Gastroesophageal sphincter (tissue), 4 donors: ENCODE measurements at regions not wholly inside any gene's neighbourhood (a gene's known extent, or its start where the extent isn't known, plus 50 kb on each side); places are given as distances from the start of the nearest gene placed in this dataset.
"Not testable (repeated sequence)": the region's sequence is repeated elsewhere in the genome, so short reads cannot be mapped to it uniquely, and the experiment has no call there.

Source experiments
- ATAC-seq: fragments of 150-250 bp; one replicate; pipeline ENCODE4 v1.9.1; 2016; ENCODE audit warnings: mild to moderate bottlenecking, moderate library complexity
- H3K27ac ChIP-seq, 4 donors: fragments of 200-600 bp; sonication (generic) in 3 of 4; 1 replicate in 3 of 4; 2 replicates in 1 of 4; pipeline ENCODE4 v1.5.1; 2016 to 2019
- H3K27me3 ChIP-seq: fragments of 200-600 bp; sonication (generic); one replicate; pipeline ENCODE4 v1.5.1; 2019
- H3K36me3 ChIP-seq, 2 donors: fragments of 200-600 bp; sonication (generic); one replicate each; pipeline ENCODE4 v1.5.1; 2019; ENCODE audit warnings: control low read depth in 1 of 2
- H3K4me1 ChIP-seq, 3 donors: fragments of 200-600 bp; sonication (generic); 1 replicate in 2 of 3; 2 replicates in 1 of 3; pipeline ENCODE4 v1.5.1; 2016 to 2019; ENCODE audit warnings: control low read depth in 2 of 3
- H3K4me3 ChIP-seq, 2 donors: fragments of 200-600 bp; sonication (generic); one replicate each; pipeline ENCODE4 v1.5.1; 2019; ENCODE audit warnings: mild to moderate bottlenecking in 1 of 2, moderate library complexity in 1 of 2
- H3K9me3 ChIP-seq, 3 donors: fragments of 200-600 bp; sonication (generic); one replicate each; pipeline ENCODE4 v1.5.1; 2017 to 2019; ENCODE audit warnings: control low read depth in 2 of 3
- CTCF ChIP-seq, 4 experiments: fragments of 200-600 bp in 2 of 4; fragments of 450-650 bp in 2 of 4; sonication (generic) in 1 of 4; IDR thresholded peaks; one replicate each; pipeline ENCODE4 v1.5.1; 2017 to 2019; ENCODE audit warnings: antibody characterized with exemption in 4 of 4, mild to moderate bottlenecking in 2 of 4, moderate library complexity in 2 of 4
- EP300 ChIP-seq: sonication (generic); formaldehyde crosslinking; IDR thresholded peaks from one replicate; pipeline ENCODE4 v1.6.1; 2017; ENCODE audit warnings: antibody characterized with exemption, mild to moderate bottlenecking
- POLR2A ChIP-seq, 2 donors: fragments of 450-650 bp; IDR thresholded peaks; one replicate each; pipeline ENCODE4 v1.6.1; 2017; ENCODE audit warnings: antibody characterized with exemption in 2 of 2, mild to moderate bottlenecking in 2 of 2, moderate library complexity in 1 of 2
- POLR2AphosphoS5 ChIP-seq: sonication (generic); formaldehyde crosslinking; IDR thresholded peaks from one replicate; pipeline ENCODE4 v1.6.1; 2017; ENCODE audit warnings: antibody characterized with exemption
- WGBS, 2 donors: methylation state at CpG; one replicate each; pipeline ENCODE4 v1.1.5; 2018; ENCODE audit warnings: low coverage in 1 of 2; 5-methylcytosine and 5-hydroxymethylcytosine counted together

DNA sequence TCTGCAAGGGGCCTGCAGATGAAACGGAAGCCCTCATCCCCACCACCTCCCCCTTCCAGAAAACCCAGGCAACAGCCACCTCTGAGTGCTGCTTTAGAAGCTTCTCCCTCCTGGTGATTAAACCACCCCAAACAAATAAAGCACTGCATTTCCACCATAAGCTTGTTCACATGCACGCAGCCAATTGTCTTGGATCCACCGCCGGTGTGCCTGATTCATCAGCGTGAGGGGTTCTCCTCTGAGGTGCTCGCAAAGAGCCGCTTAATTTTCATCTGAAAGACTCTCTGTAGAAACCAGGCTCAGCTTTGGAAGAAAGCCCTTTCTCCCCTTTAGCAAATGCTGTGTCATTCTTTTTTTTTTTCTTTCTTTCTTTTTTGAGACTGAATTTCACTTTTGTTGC is 155.2 kb upstream of the EEF2KMT start:
- no peak for ATAC-seq
- H3K27ac ChIP-seq: no peak overlapping the region
- H3K4me3 ChIP-seq: no peak overlapping the region
- peaks cover 23% of the 10 kb centered on the region for H3K27me3 ChIP-seq
- no peak for TF ChIP-seq POLR2A (IDR thresholded peaks at IDR 0.05)
- no peak for TF ChIP-seq CTCF (IDR thresholded peaks at IDR 0.05)
- TF ChIP-seq EP300: no peak
- TF ChIP-seq POLR2AphosphoS5: no peak
- WGBS, 2 donors: 25 to 60% methylated on average over 1 to 4 of the region's 7 CpGs
- no peaks in the 10 kb centered on the region for H3K4me1 ChIP-seq
- no peaks in the 10 kb centered on the region for H3K9me3 ChIP-seq
- no peaks in the 10 kb centered on the region for H3K36me3 ChIP-seq

DNA sequence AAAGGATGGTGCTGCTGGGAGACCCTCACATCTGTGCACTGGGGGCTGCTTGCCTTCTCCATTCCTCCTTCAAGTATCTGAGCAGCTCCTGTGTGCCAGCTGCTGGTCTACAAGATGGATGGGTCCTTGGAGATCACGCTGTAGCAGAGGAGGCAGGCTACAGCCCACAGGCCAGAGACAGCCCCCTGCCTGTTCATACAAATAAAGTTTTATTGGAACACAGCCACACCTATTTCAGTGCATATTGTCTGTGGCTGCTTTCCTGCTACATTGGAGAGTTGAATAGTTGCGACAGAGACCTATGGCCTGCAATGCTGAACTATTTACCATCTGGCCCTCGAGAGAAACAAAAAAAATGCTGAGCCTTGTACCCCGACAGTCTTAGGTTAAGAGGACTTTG is 149.8 kb upstream of the EEF2KMT start:
- H3K9me3 ChIP-seq, H3K4me1 ChIP-seq, ATAC-seq, H3K36me3 ChIP-seq, H3K4me3 ChIP-seq, H3K27ac ChIP-seq: not testable (repeated sequence)
- H3K27me3 ChIP-seq: peaks cover 44% of the 10 kb centered on the region
- 83% methylated on average over 1 of the region's 4 CpGs; no CpG with 5 or more reads in 1 of the 2 donors for WGBS, 2 donors

GRCh38 chr16:5240278-5240626 is 142.7 kb upstream of the EEF2KMT start:
- not testable (repeated sequence) for ATAC-seq, H3K27ac ChIP-seq, H3K9me3 ChIP-seq, H3K4me1 ChIP-seq, H3K36me3 ChIP-seq
- Histone ChIP-seq H3K27me3 (peaks cover 46% of the 10 kb centered on the region), H3K4me3 (peak overlapping the region in 1 of 2 donors; percentile 43)
- WGBS, 2 donors: no CpG with 5 or more reads among the region's 18 CpGs

GRCh38 chr16:5239472-5240277 is 142.1 kb upstream of the EEF2KMT start:
- peak overlapping the region in 1 of 2 donors; percentile 43 for H3K4me3 ChIP-seq
- H3K36me3 ChIP-seq, H3K4me1 ChIP-seq, ATAC-seq, H3K27ac ChIP-seq, H3K9me3 ChIP-seq: not testable (repeated sequence)
- TF ChIP-seq CTCF (IDR thresholded peaks at IDR 0.05): peak in 2 of 4 experiments; percentile 32 to 61
- H3K27me3 ChIP-seq: peaks cover 44% of the 10 kb centered on the region
- WGBS, 2 donors: no CpG with 5 or more reads among the region's 89 CpGs

GRCh38 chr16:5235119-5235518 is 137.5 kb upstream of the EEF2KMT start:
- Histone ChIP-seq H3K9me3 (peaks cover 0 to 11% (median 0%) of the 10 kb centered on the region in 3 donors), H3K4me3 (no peak overlapping the region), H3K27ac (no peak overlapping the region), H3K36me3 (no peaks in the 10 kb centered on the region), H3K4me1 (peaks cover 0 to 4% (median 3%) of the 10 kb centered on the region in 3 donors), H3K27me3 (peaks cover 49% of the 10 kb centered on the region)
- WGBS, 2 donors: 77 to 81% methylated on average over 7 to 8 of the region's 8 CpGs
- TF ChIP-seq POLR2A (IDR thresholded peaks at IDR 0.05): no peak
- no peak for TF ChIP-seq POLR2AphosphoS5
- TF ChIP-seq CTCF (IDR thresholded peaks at IDR 0.05): no peak
- no peak for TF ChIP-seq EP300
- ATAC-seq: no peak

GRCh38 chr16:5234295-5235050 is 136.9 kb upstream of the EEF2KMT start:
- no peak for ATAC-seq
- Histone ChIP-seq H3K4me1 (no peaks in the 10 kb centered on the region), H3K4me3 (no peak overlapping the region), H3K27me3 (peaks cover 45% of the 10 kb centered on the region), H3K9me3 (peaks cover 0 to 11% (median 0%) of the 10 kb centered on the region in 3 donors), H3K36me3 (no peaks in the 10 kb centered on the region), H3K27ac (no peak overlapping the region)
- WGBS, 2 donors: 43 to 77% methylated on average over 3 to 5 of the region's 21 CpGs
- TF ChIP-seq CTCF (IDR thresholded peaks at IDR 0.05) (no peak), EP300 (no peak), POLR2AphosphoS5 (no peak), POLR2A (IDR thresholded peaks at IDR 0.05) (no peak)
